ENCODE measurements at regions not wholly inside any gene's neighbourhood (a gene's known extent, or its start where the extent isn't known, plus 50 kb on each side); places are given as distances from the start of the nearest gene placed in this dataset.

DNA sequence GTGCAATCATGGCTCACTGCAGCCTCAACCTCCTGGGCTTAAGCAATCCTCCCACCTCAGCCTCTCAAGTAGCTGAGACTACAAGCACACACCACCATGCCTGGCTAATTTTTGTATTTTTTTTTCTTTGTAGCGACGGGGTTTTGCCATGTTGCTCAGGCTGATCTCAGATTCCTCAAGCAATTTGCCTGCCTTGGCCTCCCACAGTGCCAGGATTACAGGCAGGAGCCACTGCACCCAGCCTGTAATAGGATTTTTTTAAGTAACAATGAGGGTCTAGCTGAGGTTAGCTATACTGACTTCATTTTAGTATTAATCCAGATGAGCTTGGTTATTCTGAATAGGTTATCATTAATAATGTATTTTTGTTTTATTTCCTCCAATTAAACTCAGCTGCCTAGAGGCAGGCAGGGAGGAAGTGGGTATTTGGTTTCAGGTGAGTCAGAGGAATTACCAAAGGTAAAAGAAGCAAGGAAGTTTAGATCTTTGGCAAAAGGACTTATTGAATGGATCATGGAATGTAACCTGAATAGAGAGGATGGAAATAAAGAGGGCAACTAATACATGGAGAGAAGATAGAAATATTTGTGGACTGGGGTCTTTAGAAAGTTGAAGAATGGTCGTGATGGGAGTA lies 1023.3 kb upstream of the TENM3 start:
- TF ChIP-seq ZNF274 (IDR thresholded peaks at IDR 0.05; ENCODE audit: low read depth, low read length) (no peak), YY1 (IDR thresholded peaks at IDR 0.05; ENCODE audit: insufficient read depth, insufficient read length) (no peak), SUZ12 (IDR thresholded peaks at IDR 0.05; ENCODE audit: extremely low read depth, insufficient read depth, insufficient read length) (no peak)

Measured in NT2/D1 (cell line).